ENCODE measurements at regions not wholly inside any gene's neighbourhood (a gene's known extent, or its start where the extent isn't known, plus 50 kb on each side); places are given as distances from the start of the nearest gene placed in this dataset.
"Not testable (repeated sequence)": the region's sequence is repeated elsewhere in the genome, so short reads cannot be mapped to it uniquely, and the experiment has no call there.

DNA sequence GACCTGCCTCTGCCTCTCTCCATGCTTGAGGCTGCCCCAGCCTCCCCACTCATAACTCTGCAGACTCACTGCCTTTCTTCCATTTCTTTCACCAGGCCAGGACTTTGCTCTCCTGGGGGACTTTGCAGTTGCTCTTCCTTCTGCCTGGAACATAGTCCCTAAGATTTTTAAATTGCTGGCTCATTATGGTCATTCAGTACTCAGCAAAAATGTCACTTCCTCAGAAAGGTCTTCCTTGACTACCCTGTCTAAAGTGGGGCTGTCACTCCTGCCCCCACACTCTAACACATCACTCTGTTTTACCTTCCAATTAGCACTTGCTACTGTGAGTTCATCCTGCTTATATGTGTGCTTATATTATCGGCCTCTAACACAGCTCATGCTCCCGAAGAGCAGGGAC, 618.2 kb downstream of the UQCRFS1 start:
- ChIA-PET CTCF (no interaction called here), POLR2A (no interaction called here)
- no peak overlapping the region for H3K27ac Mint-ChIP-seq
- H3K27me3 Mint-ChIP-seq, result no peaks in the 10 kb centered on the region
- no peak overlapping the region for H3K4me3 ChIP-seq (ENCODE audit: low read length)
- no peaks in the 10 kb centered on the region for H3K36me3 ChIP-seq (ENCODE audit: insufficient read depth, low read length)
- H3K4me1 ChIP-seq (ENCODE audit: insufficient read depth, low read length), result no peaks in the 10 kb centered on the region
- no peaks in the 10 kb centered on the region for H3K27me3 ChIP-seq (ENCODE audit: insufficient read depth, low read length, poor library complexity, severe bottlenecking)
- H3K27ac ChIP-seq (ENCODE audit: low read depth, low read length), result no peak overlapping the region
- no peak for DNase-seq
- H3K9me3 Mint-ChIP-seq, result peaks cover 0 to 2% (median 0%) of the 10 kb centered on the region in 5 donors
- no peaks in the 10 kb centered on the region for H3K36me3 Mint-ChIP-seq
- H3K4me3 Mint-ChIP-seq, result no peak overlapping the region
- no peaks in the 10 kb centered on the region for H3K9me3 ChIP-seq (ENCODE audit: low read length)
- no peaks in the 10 kb centered on the region for H3K4me1 Mint-ChIP-seq

GRCh38 chr19:28589991-28590411, 623.0 kb downstream of the UQCRFS1 start:
- H3K27ac Mint-ChIP-seq; H3K36me3 Mint-ChIP-seq; H3K27me3 Mint-ChIP-seq; POLR2A ChIA-PET; H3K36me3 ChIP-seq (ENCODE audit: insufficient read depth, low read length); H3K9me3 Mint-ChIP-seq; H3K27ac ChIP-seq (ENCODE audit: low read depth, low read length); DNase-seq; H3K4me3 Mint-ChIP-seq; H3K9me3 ChIP-seq (ENCODE audit: low read length); CTCF ChIA-PET; H3K4me1 Mint-ChIP-seq; H3K4me1 ChIP-seq (ENCODE audit: insufficient read depth, low read length); H3K4me3 ChIP-seq (ENCODE audit: low read length); H3K27me3 ChIP-seq (ENCODE audit: insufficient read depth, low read length, poor library complexity, severe bottlenecking): not testable (repeated sequence)

DNA sequence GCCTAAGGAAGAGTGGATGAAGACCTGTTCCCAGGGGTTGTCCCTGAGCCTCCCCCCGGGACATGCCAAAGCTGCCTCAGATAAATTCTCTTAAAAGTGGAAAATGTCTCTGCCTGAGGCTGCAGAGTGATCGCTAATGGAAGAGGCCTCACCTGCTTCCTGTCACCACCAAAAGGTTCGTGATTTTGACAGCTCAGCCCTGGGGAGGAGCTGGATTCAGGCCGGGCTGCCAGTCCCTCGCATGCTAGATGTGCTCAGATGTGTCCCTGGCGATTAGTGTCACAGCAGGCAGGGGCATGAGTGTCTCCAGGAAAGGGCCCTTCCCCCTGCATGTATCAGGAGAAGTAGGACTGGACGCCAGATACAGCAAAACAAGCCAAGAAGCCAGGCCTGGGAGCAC, 626.5 kb downstream of the UQCRFS1 start:
- no peaks in the 10 kb centered on the region for H3K36me3 ChIP-seq (ENCODE audit: insufficient read depth, low read length)
- no peak overlapping the region for H3K27ac ChIP-seq (ENCODE audit: low read depth, low read length)
- Mint-ChIP-seq H3K36me3 (no peaks in the 10 kb centered on the region), H3K9me3 (peaks cover 0 to 7% (median 0%) of the 10 kb centered on the region in 5 donors), H3K27ac (peak overlapping the region in 1 of 8 donors; percentile 29), H3K4me1 (no peaks in the 10 kb centered on the region), H3K4me3 (no peak overlapping the region), H3K27me3 (peaks cover 0 to 2% of the 10 kb centered on the region in 2 donors)
- H3K9me3 ChIP-seq (ENCODE audit: low read length), result no peaks in the 10 kb centered on the region
- no peaks in the 10 kb centered on the region for H3K27me3 ChIP-seq (ENCODE audit: insufficient read depth, low read length, poor library complexity, severe bottlenecking)
- CTCF ChIA-PET, result no interaction called here
- H3K4me3 ChIP-seq (ENCODE audit: low read length), result no peak overlapping the region
- no peaks in the 10 kb centered on the region for H3K4me1 ChIP-seq (ENCODE audit: insufficient read depth, low read length)
- POLR2A ChIA-PET, result no interaction called here
- DNase-seq, result no peak

- H3K4me3 ChIP-seq (ENCODE audit: low read length), result no peak overlapping the region
- H3K36me3 ChIP-seq (ENCODE audit: insufficient read depth, low read length), result no peaks in the 10 kb centered on the region
- Mint-ChIP-seq H3K27ac (peak overlapping the region in 1 of 8 donors; percentile 23), H3K4me1 (no peaks in the 10 kb centered on the region), H3K4me3 (no peak overlapping the region), H3K36me3 (no peaks in the 10 kb centered on the region), H3K9me3 (peaks cover 0 to 7% (median 0%) of the 10 kb centered on the region in 5 donors), H3K27me3 (peaks cover 0 to 2% of the 10 kb centered on the region in 2 donors)
- no peaks in the 10 kb centered on the region for H3K4me1 ChIP-seq (ENCODE audit: insufficient read depth, low read length)
- DNase-seq, result no peak
- H3K27me3 ChIP-seq (ENCODE audit: insufficient read depth, low read length, poor library complexity, severe bottlenecking), result no peaks in the 10 kb centered on the region
- no peak overlapping the region for H3K27ac ChIP-seq (ENCODE audit: low read depth, low read length)
- ChIA-PET POLR2A (no interaction called here), CTCF (no interaction called here)
- no peaks in the 10 kb centered on the region for H3K9me3 ChIP-seq (ENCODE audit: low read length)
Measured at GRCh38 chr19:28585796-28586195, 627.2 kb downstream of the UQCRFS1 start.

DNA sequence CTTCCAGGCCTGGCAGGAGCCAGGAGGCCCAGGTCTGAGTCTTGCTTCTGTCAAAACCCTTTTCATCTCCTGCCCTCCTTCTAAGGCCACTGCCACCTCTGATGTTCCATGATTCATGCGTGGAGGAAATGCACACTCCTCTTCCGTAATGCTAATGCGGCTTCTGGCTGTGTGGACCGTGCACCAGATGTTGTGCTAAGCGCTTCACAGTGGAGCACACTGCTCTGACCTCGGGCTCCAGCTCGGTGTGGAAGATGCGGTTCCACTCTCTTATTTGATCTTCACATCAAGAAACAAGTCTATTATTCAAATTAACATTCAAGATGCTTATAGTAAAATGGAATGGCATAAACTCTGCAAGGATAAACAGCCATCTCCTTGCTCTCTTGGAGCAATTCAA, 629.2 kb downstream of the UQCRFS1 start:
- Mint-ChIP-seq H3K36me3 (no peaks in the 10 kb centered on the region), H3K27ac (peak overlapping the region in 2 of 8 donors; percentile 42 to 57), H3K9me3 (peaks cover 0 to 5% (median 0%) of the 10 kb centered on the region in 5 donors), H3K4me3 (no peak overlapping the region), H3K4me1 (no peaks in the 10 kb centered on the region), H3K27me3 (no peaks in the 10 kb centered on the region)
- POLR2A ChIA-PET, result no interaction called here
- no peak overlapping the region for H3K27ac ChIP-seq (ENCODE audit: low read depth, low read length)
- no peak for DNase-seq
- CTCF ChIA-PET, result no interaction called here
- no peaks in the 10 kb centered on the region for H3K27me3 ChIP-seq (ENCODE audit: insufficient read depth, low read length, poor library complexity, severe bottlenecking)
- no peak overlapping the region for H3K4me3 ChIP-seq (ENCODE audit: low read length)
- H3K9me3 ChIP-seq (ENCODE audit: low read length), result no peaks in the 10 kb centered on the region
- H3K36me3 ChIP-seq (ENCODE audit: insufficient read depth, low read length), result no peaks in the 10 kb centered on the region
- no peaks in the 10 kb centered on the region for H3K4me1 ChIP-seq (ENCODE audit: insufficient read depth, low read length)

GRCh38 chr19:28583242-28583641, 629.7 kb downstream of the UQCRFS1 start:
- no peaks in the 10 kb centered on the region for H3K4me1 Mint-ChIP-seq
- no peaks in the 10 kb centered on the region for H3K4me1 ChIP-seq (ENCODE audit: insufficient read depth, low read length)
- no peak overlapping the region for H3K4me3 Mint-ChIP-seq
- H3K4me3 ChIP-seq (ENCODE audit: low read length), result no peak overlapping the region
- DNase-seq, result no peak
- POLR2A ChIA-PET, result no interaction called here
- no peaks in the 10 kb centered on the region for H3K27me3 Mint-ChIP-seq
- H3K36me3 Mint-ChIP-seq, result no peaks in the 10 kb centered on the region
- no peaks in the 10 kb centered on the region for H3K27me3 ChIP-seq (ENCODE audit: insufficient read depth, low read length, poor library complexity, severe bottlenecking)
- H3K27ac Mint-ChIP-seq, result peak overlapping the region in 1 of 8 donors; percentile 57
- peaks cover 0 to 5% (median 0%) of the 10 kb centered on the region in 5 donors for H3K9me3 Mint-ChIP-seq
- CTCF ChIA-PET, result no interaction called here
- no peaks in the 10 kb centered on the region for H3K9me3 ChIP-seq (ENCODE audit: low read length)
- no peak overlapping the region for H3K27ac ChIP-seq (ENCODE audit: low read depth, low read length)
- no peaks in the 10 kb centered on the region for H3K36me3 ChIP-seq (ENCODE audit: insufficient read depth, low read length)

DNA sequence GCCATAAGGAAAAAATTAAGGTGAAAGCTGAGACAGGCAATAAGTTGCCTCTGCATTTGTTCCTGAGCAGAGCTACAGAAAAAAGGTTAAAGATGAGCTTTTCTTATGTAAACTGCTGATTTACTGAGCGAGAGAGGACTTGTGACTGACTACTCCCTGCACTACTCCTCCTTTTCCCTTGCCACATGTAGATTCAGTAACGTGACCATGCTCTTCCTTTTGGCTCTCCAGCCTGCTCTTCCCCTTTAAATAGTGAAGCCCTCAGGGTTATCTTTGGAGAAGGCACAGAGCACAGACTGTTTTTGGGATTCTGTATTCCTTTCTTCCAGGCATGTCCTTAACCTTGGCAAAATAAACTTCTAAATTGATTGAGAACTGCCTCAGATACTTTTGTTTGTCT, 630.2 kb downstream of the UQCRFS1 start:
- DNase-seq, result no peak
- Mint-ChIP-seq H3K27me3 (no peaks in the 10 kb centered on the region), H3K36me3 (no peaks in the 10 kb centered on the region), H3K4me1 (no peaks in the 10 kb centered on the region), H3K4me3 (no peak overlapping the region), H3K9me3 (peaks cover 0 to 5% (median 0%) of the 10 kb centered on the region in 5 donors), H3K27ac (no peak overlapping the region)
- no peaks in the 10 kb centered on the region for H3K9me3 ChIP-seq (ENCODE audit: low read length)
- POLR2A ChIA-PET, result no interaction called here
- no peak overlapping the region for H3K27ac ChIP-seq (ENCODE audit: low read depth, low read length)
- no peaks in the 10 kb centered on the region for H3K27me3 ChIP-seq (ENCODE audit: insufficient read depth, low read length, poor library complexity, severe bottlenecking)
- CTCF ChIA-PET, result no interaction called here
- no peak overlapping the region for H3K4me3 ChIP-seq (ENCODE audit: low read length)
- no peaks in the 10 kb centered on the region for H3K36me3 ChIP-seq (ENCODE audit: insufficient read depth, low read length)
- no peaks in the 10 kb centered on the region for H3K4me1 ChIP-seq (ENCODE audit: insufficient read depth, low read length)

DNA sequence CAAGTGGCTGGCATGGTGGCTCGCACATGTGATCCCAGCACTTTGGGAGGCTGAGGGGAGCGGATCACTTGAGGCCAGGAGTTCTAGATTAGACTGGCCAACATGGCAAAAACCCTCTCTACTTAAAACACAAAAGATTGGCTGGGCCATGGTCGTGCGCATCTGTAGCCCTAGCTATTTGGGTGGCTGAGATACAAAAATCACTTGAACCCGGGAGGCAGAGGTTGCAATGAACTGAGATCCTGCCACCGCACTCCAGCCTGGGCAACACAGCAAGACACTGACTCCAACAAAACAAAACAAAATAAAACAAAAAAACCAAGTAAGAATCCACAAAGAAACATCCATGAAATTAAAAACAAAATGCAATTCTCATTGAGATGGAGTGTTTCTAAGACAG, 630.6 kb downstream of the UQCRFS1 start:
- no peak overlapping the region for H3K27ac Mint-ChIP-seq
- Histone ChIP-seq H3K27me3 (ENCODE audit: insufficient read depth, low read length, poor library complexity, severe bottlenecking) (no peaks in the 10 kb centered on the region), H3K4me3 (ENCODE audit: low read length) (no peak overlapping the region), H3K27ac (ENCODE audit: low read depth, low read length) (no peak overlapping the region), H3K4me1 (ENCODE audit: insufficient read depth, low read length) (no peaks in the 10 kb centered on the region), H3K9me3 (ENCODE audit: low read length) (no peaks in the 10 kb centered on the region), H3K36me3 (ENCODE audit: insufficient read depth, low read length) (no peaks in the 10 kb centered on the region)
- no peak for DNase-seq
- H3K27me3 Mint-ChIP-seq, result no peaks in the 10 kb centered on the region
- H3K36me3 Mint-ChIP-seq, result no peaks in the 10 kb centered on the region
- ChIA-PET CTCF (no interaction called here), POLR2A (no interaction called here)
- H3K4me1 Mint-ChIP-seq, result no peaks in the 10 kb centered on the region
- peaks cover 0 to 5% (median 0%) of the 10 kb centered on the region in 5 donors for H3K9me3 Mint-ChIP-seq
- H3K4me3 Mint-ChIP-seq, result no peak overlapping the region

DNA sequence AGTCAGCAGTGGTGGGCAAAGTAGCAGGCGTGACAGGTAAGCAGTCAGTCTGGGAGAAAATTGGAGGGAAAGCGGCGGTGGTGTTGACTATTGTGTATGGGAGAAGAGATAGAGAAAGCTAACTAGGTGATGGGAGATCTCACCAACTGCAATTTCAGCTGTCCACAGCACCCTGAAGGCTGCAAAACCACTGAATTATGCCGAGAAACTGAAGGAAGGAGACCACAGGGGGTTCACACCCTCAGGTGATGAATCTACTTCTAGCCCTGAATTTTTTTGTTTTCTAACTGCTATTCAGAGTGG, 631.5 kb downstream of the UQCRFS1 start:
- Histone ChIP-seq H3K4me1 (ENCODE audit: insufficient read depth, low read length) (no peaks in the 10 kb centered on the region), H3K27ac (ENCODE audit: low read depth, low read length) (no peak overlapping the region), H3K4me3 (ENCODE audit: low read length) (no peak overlapping the region), H3K27me3 (ENCODE audit: insufficient read depth, low read length, poor library complexity, severe bottlenecking) (no peaks in the 10 kb centered on the region), H3K9me3 (ENCODE audit: low read length) (no peaks in the 10 kb centered on the region), H3K36me3 (ENCODE audit: insufficient read depth, low read length) (no peaks in the 10 kb centered on the region)
- peaks cover 0 to 5% (median 0%) of the 10 kb centered on the region in 5 donors for H3K9me3 Mint-ChIP-seq
- H3K27me3 Mint-ChIP-seq, result no peaks in the 10 kb centered on the region
- no peak overlapping the region for H3K4me3 Mint-ChIP-seq
- DNase-seq, result no peak
- H3K4me1 Mint-ChIP-seq, result no peaks in the 10 kb centered on the region
- H3K27ac Mint-ChIP-seq, result no peak overlapping the region
- no peaks in the 10 kb centered on the region for H3K36me3 Mint-ChIP-seq
- ChIA-PET CTCF (no interaction called here), POLR2A (no interaction called here)

Data from CD8-positive, alpha-beta memory T cell (primary cell).